ENCODE measurements at regions not wholly inside any gene's neighbourhood (a gene's known extent, or its start where the extent isn't known, plus 50 kb on each side); places are given as distances from the start of the nearest gene placed in this dataset.

DNA sequence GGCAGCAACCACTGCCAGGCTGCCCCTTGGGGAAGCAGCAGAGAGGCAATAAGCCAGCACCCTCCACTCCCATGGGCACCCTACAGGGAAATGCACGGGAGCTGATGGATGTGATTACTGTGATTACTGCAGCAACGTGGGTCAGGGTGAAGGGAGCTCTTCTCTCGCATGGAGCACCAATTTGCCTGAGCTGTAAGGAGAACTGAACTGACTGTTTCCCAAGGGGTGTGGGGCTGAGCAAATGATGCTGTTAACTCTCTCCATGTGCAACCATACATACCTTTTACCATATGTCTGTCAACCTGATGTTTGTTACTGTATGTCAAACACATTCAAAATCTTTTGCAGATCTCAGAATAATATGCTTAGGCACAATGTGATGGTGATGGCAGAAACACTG lies 680.6 kb downstream of the SQOR start:
- DNase-seq (ENCODE audit: low spot score): no peak

DNA sequence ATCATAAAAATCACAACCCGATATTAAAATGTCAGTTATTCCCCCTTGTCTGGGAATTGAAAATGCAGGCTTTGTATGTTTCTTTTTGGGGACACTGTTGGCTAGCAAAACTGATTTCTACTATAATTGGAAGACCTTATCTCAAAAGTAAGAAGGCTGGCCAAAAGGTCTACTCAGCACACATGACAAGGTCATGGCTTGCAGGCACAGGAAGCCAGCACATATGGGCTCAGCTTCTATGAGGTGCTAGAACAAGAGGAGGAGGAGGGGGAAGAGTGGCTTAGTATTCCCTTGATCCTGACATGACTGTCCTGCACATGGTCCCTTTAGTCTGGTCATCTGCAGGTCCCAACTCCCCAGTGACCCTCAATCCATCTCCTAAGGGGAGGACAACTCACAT lies 681.2 kb downstream of the SQOR start:
- no peak for DNase-seq (ENCODE audit: low spot score)

DNA sequence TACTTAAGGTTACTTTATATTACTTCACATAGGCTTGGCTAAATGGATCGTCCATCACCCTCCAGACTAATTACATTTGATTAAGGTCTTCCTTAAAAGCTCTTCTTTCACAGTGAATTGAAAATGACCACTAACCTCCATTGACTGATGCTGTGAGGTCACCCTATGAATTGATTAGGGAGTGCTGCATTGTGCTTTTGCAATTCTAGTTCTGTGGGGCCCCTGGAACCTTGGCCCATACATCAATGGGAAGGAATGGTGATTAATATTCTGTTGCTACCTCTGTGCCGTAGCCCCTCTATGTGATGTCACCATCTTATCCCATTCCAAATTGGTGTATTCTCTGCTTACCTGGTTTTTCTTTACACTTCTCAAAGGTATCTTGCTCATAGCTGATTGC lies 682.2 kb downstream of the SQOR start:
- DNase-seq (ENCODE audit: low spot score): no peak

DNA sequence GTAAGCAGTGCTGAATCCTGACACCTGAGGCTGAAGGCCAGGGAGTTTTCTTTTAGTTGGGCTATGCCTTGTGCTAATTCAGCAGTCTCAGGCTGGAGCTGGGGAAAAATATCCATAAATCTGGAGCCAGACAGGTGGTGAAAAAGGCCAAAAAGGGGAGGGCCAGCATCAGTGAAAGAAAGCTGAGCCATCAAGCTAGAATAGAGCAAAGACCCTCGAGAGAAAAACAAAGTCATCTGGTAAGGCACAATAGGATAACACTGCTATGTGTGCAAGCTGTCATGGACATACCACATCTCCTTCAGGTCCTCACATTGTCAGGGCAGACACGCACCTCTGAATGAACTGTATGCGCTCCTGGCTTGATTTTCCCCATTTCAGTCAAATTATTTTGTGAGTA lies 687.9 kb downstream of the SQOR start:
- no peak for DNase-seq (ENCODE audit: low spot score)

DNA sequence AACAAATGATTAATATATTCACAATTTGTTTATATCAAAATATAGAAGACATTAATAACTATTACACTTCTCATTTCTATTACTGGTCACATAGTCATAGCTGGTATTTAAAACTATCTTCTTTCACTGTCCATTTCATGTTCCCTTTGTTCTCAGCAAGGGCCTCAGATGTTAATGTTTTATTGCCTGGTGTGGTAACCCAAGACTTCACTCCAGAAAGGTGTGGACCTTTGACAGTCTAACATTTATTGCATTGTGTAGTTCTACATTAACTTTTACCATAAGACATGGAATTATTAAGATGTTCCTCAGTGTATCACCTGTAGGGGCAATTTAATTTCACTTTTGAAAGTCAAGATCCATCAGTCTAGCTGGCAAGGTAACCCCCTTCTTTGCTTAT lies 691.3 kb downstream of the SQOR start:
- DNase-seq (ENCODE audit: low spot score): no peak

DNA sequence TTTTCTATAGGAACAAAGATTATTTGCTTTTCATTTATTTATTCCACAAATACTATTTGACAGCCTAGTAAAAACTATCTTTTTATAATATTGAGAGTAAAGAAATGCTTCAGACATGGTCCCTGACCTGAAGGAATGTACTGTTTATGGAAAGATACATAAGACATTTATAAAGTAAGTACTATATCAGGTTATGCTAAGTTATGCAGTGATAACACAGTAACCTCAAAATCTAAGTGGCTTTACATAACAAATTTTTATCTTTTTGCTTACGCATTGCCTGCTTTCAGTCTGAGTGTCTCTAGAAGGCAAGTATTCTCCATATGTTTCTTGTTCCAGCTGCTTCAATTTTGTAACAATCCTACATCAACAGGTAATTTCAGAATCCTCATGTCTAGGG lies 694.0 kb downstream of the SQOR start:
- no peak for DNase-seq (ENCODE audit: low spot score)

DNA sequence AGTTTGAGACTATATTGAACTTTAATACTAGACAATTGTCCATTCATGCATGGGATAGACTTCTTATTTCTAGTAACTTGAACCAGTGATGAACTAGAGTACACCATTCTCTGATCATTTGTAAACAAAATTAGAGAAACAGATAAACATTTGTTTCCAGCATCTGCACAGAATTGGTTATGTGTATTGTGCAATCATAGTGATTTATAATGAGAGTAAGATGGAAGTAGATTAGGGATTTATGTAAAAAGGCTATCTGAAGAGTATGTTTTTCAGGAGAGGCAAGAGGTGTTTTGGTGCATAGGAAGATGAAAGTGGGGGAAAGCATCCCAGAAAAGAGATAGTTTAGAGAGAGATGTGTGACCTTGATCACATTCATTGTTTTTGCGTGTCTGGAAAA lies 695.0 kb downstream of the SQOR start:
- DNase-seq (ENCODE audit: low spot score): no peak

DNA sequence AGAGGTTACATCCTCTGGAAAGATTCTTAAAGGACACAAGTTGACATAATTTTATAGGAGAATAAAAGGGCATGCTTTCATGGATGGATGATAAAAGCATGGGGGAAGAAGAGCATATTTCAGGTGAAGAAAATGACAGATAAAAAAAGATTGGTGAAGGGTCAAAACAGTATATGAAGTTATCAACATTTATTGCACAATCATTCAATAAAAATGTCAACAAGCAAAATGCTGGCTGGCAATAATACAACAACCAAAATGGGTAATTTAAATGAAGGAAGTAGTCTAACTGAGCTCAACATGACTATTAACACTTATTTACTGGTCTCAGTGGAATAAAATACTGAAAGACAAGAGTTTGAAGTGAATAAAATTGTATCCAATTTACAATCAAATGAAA lies 696.7 kb downstream of the SQOR start:
- no peak for DNase-seq (ENCODE audit: low spot score)

DNA sequence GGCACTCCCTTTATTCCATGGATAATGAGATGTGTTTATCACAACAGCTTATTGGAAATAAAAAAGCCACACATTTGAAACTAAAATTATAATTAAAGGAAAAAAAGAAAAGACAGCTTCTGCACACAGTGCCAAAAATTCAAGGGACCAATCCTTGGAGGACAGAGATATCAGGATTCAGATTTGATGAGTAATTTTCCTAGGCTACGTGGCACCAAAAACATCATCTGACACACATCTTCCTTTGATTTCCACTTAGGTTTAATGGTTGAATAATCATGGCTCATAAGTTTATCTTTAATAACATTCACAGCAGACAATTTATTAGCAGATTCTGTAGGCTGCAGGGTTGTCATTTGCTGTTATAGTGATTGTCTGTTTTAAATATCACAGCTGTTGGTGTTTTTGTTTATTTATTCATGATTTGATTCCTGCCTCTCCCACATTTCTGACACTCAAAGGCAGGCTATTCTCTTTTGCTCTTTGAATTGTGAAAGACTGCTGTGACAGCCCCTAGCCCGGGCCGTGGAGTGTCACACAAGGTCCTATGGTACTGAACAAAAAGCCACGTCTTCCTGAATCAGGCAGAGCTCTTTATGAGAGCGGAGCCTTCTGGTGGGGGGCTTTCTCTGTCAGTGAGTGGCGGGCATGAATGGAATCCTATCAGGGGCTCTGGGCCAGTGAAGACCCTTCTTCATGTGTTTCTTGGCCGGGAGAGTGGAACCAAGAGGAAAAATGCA lies 708.5 kb downstream of the SQOR start:
- no peak for DNase-seq (ENCODE audit: low spot score)

DNA sequence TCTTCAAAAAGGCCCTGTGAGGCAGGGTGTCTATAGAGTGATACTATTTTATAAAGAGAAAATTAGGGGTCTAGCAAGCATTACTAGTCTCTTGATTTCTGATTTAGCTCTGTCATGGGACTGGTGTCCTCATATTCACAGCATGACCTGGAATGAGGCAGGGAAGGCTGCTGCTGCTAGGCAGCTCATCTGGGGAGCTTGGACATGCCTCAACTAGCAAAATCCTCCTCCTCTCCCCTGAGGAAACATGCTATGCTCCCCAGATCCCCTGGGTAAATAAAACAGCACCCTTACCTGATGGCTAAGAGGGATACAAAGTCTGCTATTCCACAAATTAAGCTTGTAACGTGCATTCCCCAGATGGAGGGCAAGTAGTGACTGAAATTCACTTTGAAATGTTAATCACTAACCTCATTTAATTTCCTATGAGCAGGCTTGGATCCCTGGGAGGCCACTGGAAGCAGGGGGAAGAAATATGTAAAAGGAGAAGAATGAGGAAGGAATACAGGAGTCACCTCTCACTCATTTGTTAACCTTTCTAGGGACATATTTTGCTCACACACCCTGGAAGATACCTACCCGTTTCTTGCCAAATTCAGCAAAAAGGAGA lies 709.4 kb downstream of the SQOR start:
- no peak for DNase-seq (ENCODE audit: low spot score)

DNA sequence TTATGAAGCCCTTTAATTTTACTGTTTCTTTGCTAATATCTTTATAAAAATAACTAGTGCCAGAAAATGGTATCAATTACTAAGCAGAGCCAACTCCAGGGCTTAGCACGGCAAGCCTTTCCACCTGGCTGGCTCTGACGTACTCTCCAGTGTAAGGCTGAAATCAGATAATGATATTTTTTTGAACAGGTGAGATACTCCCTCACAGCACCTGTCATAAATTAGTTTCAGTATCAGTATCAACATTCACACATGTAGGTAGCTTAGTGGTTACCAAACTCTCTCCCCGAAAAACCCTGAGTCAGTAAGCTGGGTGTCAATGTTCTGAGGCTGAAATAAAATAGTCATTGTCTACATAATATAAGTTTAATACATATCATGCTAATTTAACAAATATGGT lies 710.1 kb downstream of the SQOR start:
- DNase-seq (ENCODE audit: low spot score): no peak

DNA sequence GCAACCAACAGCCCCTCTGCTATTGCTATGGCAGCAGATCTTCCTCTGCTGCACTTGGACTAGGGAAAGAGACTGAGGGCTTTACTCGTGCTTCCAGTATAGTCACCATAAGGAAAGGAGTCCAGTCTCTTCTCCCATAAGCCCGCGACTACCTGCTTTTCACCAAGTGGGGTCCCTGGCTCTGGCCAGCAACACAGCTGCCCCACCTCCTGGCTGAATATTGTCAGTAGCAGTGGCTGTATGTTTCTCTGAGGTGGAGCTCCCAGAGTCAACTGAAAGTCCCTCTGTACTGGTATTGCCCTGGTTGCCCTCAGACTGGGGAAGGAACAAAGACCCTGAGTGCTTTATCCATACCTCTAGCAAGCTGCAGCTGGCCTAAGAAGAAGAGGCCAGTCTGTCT lies 719.6 kb downstream of the SQOR start:
- no peak for DNase-seq (ENCODE audit: low spot score)

DNA sequence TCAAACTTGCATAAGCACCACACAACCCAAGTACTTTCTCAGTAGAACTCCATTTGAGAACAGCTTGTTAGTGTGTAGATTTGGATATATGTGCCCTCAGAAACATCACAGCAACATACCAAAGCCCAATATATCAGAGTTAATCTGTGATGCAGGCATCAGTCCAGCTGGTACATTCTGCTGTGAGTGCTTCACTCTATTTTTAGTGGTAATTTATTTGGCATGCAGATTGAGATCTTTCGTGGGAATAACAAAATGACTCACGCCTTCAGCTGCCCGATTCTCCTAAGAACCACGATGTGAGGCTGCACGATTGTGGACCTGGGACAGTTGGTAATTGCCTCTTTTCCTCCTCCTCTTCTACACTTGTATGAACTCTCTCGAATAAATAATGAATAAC lies 730.7 kb downstream of the SQOR start:
- DNase-seq (ENCODE audit: low spot score): no peak

DNA sequence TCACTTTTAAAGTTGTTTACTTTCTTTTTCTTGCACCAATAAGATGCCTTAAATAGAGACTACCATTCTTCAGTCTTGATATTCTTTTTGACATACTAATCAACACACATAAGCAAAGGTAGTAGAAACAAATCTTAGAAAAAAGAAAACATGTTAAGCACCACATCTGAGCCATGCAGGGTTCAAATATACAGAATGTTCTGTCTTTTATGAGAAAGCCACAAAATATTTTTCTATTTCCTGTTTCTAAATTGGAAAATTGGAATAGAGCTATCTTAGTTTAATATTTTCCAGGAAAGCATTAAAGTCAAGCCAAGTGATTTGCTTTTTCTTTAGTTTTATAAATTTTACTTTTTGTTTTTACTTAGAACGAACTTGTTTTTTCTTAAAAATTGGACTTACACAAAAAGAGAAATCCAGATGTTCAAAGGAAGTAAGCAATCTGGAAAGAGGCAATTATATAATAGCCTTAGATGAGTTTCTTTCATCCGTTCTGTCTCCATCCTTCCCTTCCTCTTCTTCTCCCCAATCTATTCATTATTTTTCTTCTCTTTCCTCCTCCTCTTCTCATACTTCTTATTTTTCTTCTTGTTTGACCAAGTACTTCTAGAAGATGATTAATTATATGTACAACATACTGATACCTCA lies 731.7 kb downstream of the SQOR start:
- no peak for DNase-seq (ENCODE audit: low spot score)

DNA sequence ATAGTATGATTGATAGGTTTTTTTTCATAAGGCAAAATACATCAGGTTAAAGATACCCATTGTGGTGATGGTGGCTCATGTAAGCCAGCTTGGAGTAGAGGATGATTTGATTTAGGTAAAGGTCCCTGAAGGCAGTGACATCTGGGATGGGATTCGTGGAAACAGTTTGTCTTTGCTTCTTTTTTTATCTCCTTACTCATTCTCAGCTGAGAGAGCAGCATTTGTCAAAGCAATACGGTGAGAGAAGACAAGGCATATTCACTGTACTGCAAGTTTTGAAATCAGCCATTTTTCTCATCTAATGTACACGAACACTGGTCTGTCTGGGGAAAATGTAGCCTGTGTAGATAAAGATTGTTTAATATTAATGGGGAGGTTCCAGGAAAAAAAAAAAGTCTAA lies 749.1 kb downstream of the SQOR start:
- DNase-seq (ENCODE audit: low spot score): no peak

DNA sequence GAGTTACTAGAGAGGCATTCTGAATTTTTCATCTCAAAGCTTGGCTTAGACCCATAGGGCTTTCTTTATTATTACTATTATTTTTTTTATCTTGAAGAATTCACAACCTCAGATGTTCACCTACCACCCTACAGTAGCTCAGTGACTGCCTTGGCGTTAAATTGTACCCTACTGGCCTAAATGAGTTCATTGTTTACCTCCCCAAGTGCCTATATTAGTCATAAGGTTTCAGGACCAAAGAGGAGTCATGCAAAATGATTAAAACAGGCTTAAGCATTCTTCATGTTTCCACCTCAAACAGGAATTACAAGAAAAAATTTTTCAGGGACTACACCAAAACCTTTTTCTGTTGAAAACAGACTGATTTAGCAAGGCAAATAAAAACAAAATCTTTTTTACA lies 751.5 kb downstream of the SQOR start:
- DNase-seq (ENCODE audit: low spot score): no peak

DNA sequence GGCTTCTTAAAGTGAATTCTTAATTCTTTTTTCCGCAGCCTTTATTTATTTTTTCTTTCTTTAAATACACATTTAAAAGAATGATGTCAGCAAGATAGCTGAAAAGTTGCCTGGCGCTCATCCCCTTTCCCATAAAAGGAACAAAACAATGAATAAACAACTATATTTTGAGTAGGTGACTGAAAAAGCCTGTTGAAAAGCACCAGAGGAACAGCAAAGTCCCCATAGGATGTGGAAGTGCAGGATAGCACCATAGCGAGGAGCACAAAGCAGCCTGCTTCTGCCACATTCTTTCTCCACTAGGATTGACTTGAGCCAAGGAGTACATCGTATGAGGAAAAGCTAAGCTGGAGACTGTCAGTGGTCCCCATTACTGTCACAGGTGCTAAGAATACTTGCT lies 754.9 kb downstream of the SQOR start:
- DNase-seq (ENCODE audit: low spot score): no peak

DNA sequence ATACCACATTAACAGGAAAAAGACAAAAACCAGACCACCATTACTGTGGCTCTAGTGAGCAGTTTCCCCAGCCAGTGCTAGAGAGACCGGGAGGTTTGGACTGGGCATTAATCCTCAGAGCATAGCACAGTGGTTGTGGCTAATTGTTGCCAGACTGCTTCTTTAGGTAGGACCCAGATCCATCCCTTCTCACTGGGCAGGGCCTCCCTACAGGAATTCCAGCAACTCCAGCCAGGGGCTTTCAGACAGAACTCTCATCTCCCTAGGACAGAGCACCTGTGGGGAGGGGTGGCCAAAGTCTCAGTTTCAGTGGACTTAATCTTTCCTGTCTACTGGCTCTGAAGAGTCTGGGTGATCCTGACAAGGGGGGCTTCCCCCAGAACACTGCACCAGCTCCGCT lies 759.6 kb downstream of the SQOR start:
- DNase-seq (ENCODE audit: low spot score): no peak

DNA sequence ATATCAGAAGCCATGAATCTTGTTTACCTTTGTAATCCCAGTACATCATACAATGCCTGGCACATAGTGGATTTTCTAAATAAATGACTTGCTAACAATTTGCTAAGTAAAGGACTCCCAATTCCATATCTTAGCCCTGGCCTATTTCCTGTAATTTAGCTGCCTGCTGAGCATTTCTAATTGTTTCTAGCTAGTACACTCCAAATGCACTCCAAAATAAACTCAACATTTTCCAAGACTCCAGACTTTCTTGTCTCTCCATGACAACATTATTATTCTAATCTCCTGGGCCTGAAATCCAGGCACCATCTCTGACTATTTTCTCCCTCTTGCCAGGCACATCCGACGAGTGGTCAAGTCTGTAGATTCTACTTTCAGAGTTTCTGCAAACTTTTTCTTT lies 773.5 kb downstream of the SQOR start:
- DNase-seq (ENCODE audit: low spot score): no peak

DNA sequence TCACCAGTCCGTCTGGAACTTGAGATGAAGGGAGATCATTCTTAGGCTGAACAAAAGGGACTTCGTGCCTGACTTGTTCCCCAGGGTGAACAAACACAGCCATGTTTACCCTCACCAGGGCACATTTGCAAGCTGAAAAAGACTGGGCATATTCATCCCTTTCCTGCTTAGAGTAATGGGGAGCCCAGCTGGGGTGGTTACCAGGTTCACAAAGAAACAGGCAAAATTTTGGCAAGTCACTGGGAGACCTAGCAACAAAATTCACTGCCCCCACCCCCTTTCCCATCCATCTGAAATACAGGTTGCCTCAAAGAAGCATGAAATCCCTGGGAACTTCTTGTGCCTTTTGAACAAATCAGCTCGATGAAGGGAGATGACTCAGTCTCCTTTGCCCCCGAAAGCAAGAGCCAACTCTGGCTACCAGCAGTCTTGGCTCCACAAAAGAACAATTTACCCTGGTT lies 775.0 kb downstream of the SQOR start:
- no peak for DNase-seq (ENCODE audit: low spot score)

DNA sequence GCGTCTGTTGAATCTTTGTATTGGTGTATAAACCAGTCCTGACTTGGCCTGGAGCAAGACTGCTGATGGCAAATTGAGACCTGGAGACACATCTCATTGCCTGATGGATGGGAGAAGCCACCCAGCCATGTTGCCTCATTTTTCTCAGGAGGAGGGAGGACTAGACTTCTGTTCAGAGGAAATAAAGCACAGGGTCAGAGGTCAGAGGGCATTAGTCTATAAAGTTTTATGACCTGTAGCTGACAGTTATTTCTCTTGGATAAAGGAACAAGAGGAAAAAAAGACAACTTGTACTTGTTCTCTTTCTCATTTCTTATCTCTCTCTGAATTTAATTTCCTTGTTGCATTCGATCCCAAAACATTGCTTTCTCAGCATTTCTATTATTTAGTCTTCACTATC lies 775.9 kb downstream of the SQOR start:
- DNase-seq (ENCODE audit: low spot score): no peak

DNA sequence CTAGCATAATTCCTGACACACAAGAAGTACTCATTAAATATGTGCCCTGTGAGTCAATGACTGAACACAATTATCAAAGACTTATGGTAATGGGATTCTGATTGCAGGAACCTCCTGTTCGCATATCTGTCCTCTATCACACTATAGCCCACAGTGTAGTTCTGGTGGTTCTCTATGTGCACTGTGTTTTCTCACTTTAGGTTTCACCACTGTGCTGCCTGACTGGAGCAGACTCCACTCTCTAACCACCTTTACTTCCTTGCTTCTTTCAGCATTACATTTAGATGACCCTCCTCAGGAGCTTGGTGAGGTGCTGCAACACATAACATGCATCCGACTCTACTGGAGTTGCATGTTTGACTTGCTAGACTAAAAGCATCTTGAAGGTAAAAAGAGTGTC lies 777.1 kb downstream of the SQOR start:
- DNase-seq (ENCODE audit: low spot score): no peak

DNA sequence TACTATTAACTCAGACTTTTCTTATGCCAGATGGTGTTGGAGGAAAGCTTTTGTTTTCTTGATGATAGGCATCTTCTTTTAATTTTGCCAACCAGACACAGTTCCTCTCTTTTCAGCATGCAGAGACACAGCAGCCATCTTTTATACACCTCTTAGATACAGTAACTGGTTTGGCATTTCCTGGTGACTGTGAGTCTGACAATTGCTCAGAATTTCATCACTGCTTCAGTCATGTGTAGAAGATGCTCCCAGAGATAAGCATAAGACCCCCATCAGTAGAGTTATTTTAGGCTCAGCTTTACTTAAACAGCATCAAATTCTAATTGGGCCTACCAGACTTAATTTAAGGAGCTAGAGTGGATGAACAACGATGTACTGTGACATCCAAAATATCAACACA lies 779.0 kb downstream of the SQOR start:
- no peak for DNase-seq (ENCODE audit: low spot score)

DNA sequence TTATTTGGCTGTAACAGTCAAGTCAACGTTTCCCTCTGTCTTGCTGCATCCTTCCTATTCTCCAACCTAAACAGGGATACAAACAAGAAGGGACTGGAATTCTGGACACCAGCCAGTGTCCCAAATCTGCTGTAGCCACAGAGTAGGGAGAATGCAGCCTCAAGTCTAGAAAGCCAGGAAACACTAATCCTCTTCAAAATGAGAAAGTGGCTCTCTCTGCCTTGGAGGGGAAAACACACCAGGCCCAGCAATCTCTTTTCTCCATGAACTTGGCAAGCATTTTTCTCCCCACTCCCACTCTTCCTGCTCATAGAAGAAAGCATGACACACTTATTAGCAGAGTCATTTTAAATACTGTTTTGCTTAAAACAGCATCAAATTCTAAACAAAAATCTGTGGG lies 781.7 kb downstream of the SQOR start:
- no peak for DNase-seq (ENCODE audit: low spot score)

Data from activated CD4-positive, alpha-beta T cell treated with anti-CD3 and anti-CD28 coated beads, Interleukin-2, Interleukin-4, amounts not matched to agents 100 ng/mL and 50 ng/mL, durations not matched to agents 16 hours and 8 hours (primary cell).